RWPE1 (cell line): ENCODE measurements at regions not wholly inside any gene's neighbourhood (a gene's known extent, or its start where the extent isn't known, plus 50 kb on each side); places are given as distances from the start of the nearest gene placed in this dataset.

ENCODE experiments used
- CTCF ChIA-PET: fragments of 350-600 bp; sonication (Branson Sonifier 250); formaldehyde crosslinking; extraction: SDS; loops from one replicate; lab custom pipeline; 2021; lab: Yijun Ruan, JAX
- POLR2A ChIA-PET: fragments of 400-600 bp; formaldehyde crosslinking; extraction: SDS; loops from one replicate; lab custom pipeline; 2020; ENCODE audit warnings: antibody characterized with exemption; ENCODE audit not compliant: low non-redundant PET; lab: Yijun Ruan, JAX
- DNase-seq: peaks from one replicate; pipeline ENCODE4 v3.0.0; 2012; ENCODE audit warnings: low spot score
- H3K27ac ChIP-seq: fragments of 450-650 bp; 2 replicates; pipeline ENCODE4 v1.5.1; 2017
- CTCF ChIP-seq: fragments of 450-650 bp; conservative IDR thresholded peaks from 2 replicates; pipeline ENCODE4 v1.5.1; 2017; ENCODE audit warnings: low read depth, mild to moderate bottlenecking

GRCh38 chr7:57308631-57309408 lies 141.2 kb upstream of the ZNF716 start:
- TF ChIP-seq CTCF, result no peak
- POLR2A ChIA-PET, result no interaction called here
- CTCF ChIA-PET, result no interaction called here

GRCh38 chr7:57327081-57327480 lies 122.9 kb upstream of the ZNF716 start:
- no peak overlapping the region for H3K27ac ChIP-seq
- TF ChIP-seq CTCF, result no peak
- ChIA-PET POLR2A (no interaction called here), CTCF (no interaction called here)
- DNase-seq, result no peak

More at GRCh38 chr7:57308631-57309408, 141.2 kb upstream of the ZNF716 start:
- no peak for DNase-seq
- no peak overlapping the region for H3K27ac ChIP-seq

- CTCF ChIA-PET, result no interaction called here
- POLR2A ChIA-PET, result no interaction called here
- no peak overlapping the region for H3K27ac ChIP-seq
- DNase-seq, result no peak
- TF ChIP-seq CTCF, result no peak
Measured at GRCh38 chr7:57328457-57328856, 121.5 kb upstream of the ZNF716 start.

- H3K27ac ChIP-seq, result no peak overlapping the region
- DNase-seq, result no peak
- no peak for TF ChIP-seq CTCF
- POLR2A ChIA-PET, result no interaction called here
- CTCF ChIA-PET, result no interaction called here
Measured at GRCh38 chr7:57328963-57329362, 121.0 kb upstream of the ZNF716 start.

- ChIA-PET POLR2A (no interaction called here), CTCF (no interaction called here)
- DNase-seq, result no peak
- no peak for TF ChIP-seq CTCF
- H3K27ac ChIP-seq, result no peak overlapping the region
Measured at GRCh38 chr7:57339198-57339944, 110.6 kb upstream of the ZNF716 start.

GRCh38 chr7:57342954-57343353 lies 107.0 kb upstream of the ZNF716 start:
- ChIA-PET CTCF (no interaction called here), POLR2A (no interaction called here)
- TF ChIP-seq CTCF, result no peak
- H3K27ac ChIP-seq, result no peak overlapping the region
- DNase-seq, result no peak
